Omental fat pad (tissue), 3 donors: ENCODE measurements at regions not wholly inside any gene's neighbourhood (a gene's known extent, or its start where the extent isn't known, plus 50 kb on each side); places are given as distances from the start of the nearest gene placed in this dataset.

Source experiments
- ATAC-seq: fragments of 150-250 bp; one replicate; pipeline ENCODE4 v1.9.1; 2016; ENCODE audit warnings: mild to moderate bottlenecking, moderate library complexity; ENCODE audit not compliant: low FRiP score
- DNase-seq: peaks from one replicate; pipeline ENCODE4 v3.0.0-alpha.2; 2019; ENCODE audit warnings: low spot score
- CTCF ChIP-seq, 3 donors: fragments of 450-650 bp; IDR thresholded peaks; one replicate each; pipeline ENCODE4 v1.5.1; 2016 to 2017; ENCODE audit warnings: antibody characterized with exemption in 3 of 3, mild to moderate bottlenecking in 3 of 3, moderate library complexity in 2 of 3

GRCh38 chr9:26559506-26559905 is 333.1 kb downstream of the CAAP1 start:
- no peak for DNase-seq
- ATAC-seq: no peak
- TF ChIP-seq CTCF (IDR thresholded peaks at IDR 0.05): no peak

GRCh38 chr9:26551971-26552370 is 340.6 kb downstream of the CAAP1 start:
- ATAC-seq (no peak), DNase-seq (no peak)
- TF ChIP-seq CTCF (IDR thresholded peaks at IDR 0.05): no peak

GRCh38 chr9:26551451-26551850 is 341.2 kb downstream of the CAAP1 start:
- ATAC-seq: no peak
- DNase-seq: no peak
- TF ChIP-seq CTCF (IDR thresholded peaks at IDR 0.05): no peak

- DNase-seq (no peak), ATAC-seq (no peak)
- no peak for TF ChIP-seq CTCF (IDR thresholded peaks at IDR 0.05)
These were observed 343.8 kb downstream of the CAAP1 start for GRCh38 chr9:26548781-26549290.

GRCh38 chr9:26539867-26540493 is 352.6 kb downstream of the CAAP1 start:
- TF ChIP-seq CTCF (IDR thresholded peaks at IDR 0.05): no peak
- DNase-seq (no peak), ATAC-seq (no peak)

GRCh38 chr9:26537211-26537610 is 355.4 kb downstream of the CAAP1 start:
- no peak for TF ChIP-seq CTCF (IDR thresholded peaks at IDR 0.05)
- DNase-seq (no peak), ATAC-seq (no peak)

- no peak for DNase-seq
- ATAC-seq: no peak
- no peak for TF ChIP-seq CTCF (IDR thresholded peaks at IDR 0.05)
These were observed 357.5 kb downstream of the CAAP1 start for GRCh38 chr9:26535151-26535550.
